Dermis microvascular lymphatic vessel endothelial cell (primary cell): ENCODE measurements at regions not wholly inside any gene's neighbourhood (a gene's known extent, or its start where the extent isn't known, plus 50 kb on each side); places are given as distances from the start of the nearest gene placed in this dataset.
"Not testable (repeated sequence)": the region's sequence is repeated elsewhere in the genome, so short reads cannot be mapped to it uniquely, and the experiment has no call there.

Source experiments
- DNase-seq, 2 donors: peaks; one replicate each; pipeline versions ENCODE4 v3.0.0 to v3.0.0-alpha.2; 2010; ENCODE audit warnings: low read depth in 2 of 2

DNA sequence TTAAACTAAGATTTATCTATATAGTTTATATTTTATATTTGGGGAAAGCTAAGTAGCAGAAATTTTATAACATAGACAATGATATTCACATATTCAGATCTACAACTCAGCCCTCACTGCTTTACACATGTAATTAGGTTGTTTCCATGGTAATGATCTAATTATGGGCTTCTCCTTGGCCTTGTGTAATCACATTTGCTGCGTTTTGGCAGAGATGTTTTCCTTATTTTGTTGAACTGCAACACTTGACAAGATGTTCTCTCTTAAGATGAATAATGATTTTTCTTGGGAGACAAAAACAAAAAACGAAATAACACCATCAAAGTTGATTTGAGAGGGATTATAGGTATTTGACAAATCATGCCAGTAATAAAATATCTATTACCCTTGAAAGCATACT, 635.6 kb upstream of the TBL1XR1 start:
- no peak for DNase-seq

DNA sequence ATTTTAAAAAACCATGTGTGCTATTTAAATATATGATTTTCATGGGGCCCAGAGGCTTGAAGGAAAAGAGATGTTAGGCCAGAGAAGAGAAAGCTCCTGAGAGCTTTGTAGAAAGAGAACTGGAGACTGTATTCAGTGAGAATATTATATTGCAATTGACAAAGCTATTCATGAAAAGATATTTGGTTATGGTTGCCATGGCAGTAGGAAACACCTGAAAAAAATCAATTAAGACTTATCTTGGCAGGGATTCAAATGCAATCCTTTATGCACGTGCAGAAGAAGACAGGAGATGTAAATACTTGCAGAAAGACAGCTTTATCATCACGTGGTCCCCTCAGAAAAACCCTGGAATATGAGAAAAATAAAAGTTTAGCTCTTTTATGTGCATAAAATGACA, 636.0 kb upstream of the TBL1XR1 start:
- peak; percentile 35 to 76 for DNase-seq

DNA sequence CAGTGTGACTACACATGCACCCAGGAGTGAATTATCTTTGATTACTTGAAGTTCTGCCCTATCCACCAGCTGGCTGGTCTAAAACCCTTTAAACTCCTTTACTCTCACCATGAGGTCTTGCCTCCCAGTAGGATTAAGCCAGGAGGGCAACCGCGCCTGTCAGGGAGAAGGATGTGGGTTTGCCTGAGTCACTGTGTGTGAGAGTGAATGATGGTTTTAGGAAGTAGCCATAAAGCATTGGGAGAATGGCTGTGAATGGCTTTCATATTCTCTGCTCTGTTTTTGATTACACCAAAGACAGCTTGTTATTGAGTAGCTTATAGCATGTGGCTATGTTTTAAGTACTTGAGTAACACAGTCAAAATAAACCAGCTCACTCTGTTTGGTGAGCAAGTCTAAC, 637.7 kb upstream of the TBL1XR1 start:
- peak in 1 of 2 donors; percentile 82 for DNase-seq

DNA sequence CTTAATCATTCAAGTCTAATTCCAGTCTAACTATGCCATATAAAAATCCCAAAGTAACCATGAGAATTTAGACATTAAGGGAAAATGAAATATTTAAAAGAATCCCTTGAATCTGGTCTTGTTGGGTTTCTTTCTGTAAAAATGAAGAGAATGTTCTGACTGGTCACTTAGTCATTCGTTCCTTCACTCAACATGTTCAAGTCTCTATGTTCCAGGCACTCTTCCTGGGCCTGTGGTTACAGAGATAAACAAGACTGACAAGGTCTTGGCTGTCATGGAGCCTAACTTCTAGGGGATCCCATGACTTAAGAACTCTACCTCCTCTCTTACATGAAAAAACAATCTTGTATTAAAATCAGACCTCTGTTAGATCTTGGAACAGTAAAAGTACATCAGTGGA, 638.6 kb upstream of the TBL1XR1 start:
- no peak for DNase-seq

DNA sequence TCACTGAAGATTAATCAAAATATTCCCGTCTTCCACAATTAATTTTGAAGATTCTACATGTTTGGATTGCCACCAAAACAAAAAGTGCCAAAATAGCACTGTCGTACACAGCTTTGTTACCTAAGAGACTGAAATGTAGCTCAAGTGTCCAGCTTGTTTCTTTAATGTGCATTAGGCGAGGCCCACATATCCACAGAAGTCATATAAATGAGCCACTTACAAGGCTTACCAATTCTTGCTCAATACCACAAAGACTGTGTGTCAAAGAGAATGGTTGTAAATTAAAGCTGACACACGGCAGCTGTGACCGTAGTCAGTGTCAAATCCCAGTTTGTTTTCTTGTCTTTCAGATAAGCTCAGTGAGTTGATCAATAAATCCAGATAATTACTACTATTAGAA, 639.4 kb upstream of the TBL1XR1 start:
- no peak for DNase-seq

DNA sequence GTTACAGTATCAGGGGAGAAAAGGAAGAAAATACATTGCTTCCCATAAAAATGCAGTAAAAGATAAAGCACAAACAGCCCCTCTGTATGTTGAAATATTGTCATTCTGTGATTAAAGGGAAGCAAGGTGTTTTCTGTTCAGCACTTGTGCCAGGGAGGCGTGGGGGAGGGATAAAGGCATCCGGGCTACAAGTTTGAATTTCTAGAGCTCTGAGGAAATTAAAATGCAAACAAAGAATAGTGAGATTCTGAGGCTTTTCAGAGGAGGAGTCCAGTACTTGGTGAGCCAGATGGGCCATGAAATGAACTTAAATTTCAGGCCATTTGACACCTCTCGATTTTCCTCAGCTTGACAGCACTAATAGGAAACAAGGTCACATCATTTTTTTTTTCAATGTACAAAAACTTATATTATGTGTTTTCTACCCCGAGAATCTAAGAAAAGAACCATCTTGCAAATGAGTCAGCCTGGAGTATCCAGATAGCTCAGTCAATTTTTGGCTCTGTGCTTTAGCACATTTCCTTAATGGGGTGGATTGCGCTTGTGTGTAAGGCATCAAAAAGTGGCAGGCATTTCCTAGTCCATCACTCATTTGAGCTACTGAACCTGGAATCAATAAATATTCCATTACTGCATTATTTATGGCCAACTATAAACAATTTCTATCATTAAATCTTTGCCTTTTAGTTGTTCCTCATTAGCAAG, 640.8 kb upstream of the TBL1XR1 start:
- no peak for DNase-seq

DNA sequence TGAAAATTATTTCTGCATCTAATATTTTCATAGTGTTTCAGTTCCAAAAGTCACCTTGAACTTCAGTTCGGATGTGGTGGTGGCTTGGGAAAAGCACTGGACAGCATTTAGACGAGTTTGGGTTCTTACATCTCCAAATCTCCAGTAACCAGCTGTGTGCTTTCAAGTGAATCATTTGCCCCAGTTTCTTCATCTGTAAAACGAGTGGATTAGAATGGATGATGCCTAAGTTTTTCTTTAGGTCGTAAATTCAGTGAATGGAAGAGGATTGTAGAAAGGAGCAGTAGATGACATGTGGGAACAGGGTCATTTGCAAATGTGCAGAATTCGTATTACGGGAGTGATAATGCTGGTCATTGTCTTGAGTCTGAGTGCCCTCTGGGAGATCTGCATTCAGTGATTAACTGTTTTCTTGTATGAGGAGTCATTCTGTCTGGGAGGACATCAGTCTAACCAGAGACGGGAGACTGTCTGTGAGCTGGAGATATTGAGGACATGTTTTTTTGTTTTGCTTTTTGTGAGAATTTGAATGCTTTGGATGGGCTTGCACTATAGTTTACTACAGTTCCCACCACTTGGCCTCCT, 641.6 kb upstream of the TBL1XR1 start:
- DNase-seq = no peak

DNA sequence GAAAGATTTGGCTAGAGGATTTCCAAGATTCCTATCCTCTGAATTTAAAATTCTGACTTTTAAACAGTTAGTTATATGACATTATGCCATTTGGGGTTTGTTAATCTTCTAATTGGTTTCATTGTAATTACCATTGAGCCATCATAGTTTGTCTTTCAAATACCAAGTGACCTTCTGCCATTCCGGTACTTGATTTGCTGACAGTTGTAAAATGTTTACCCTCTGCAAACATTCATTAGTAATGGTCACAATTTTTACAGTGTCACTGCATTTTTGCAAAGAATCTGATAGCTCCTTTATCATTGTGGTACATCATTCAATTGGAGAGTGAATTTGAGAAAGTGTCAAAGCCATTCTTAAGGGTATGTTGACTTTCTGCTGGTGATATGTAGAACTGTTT, 645.0 kb upstream of the TBL1XR1 start:
- no peak for DNase-seq

DNA sequence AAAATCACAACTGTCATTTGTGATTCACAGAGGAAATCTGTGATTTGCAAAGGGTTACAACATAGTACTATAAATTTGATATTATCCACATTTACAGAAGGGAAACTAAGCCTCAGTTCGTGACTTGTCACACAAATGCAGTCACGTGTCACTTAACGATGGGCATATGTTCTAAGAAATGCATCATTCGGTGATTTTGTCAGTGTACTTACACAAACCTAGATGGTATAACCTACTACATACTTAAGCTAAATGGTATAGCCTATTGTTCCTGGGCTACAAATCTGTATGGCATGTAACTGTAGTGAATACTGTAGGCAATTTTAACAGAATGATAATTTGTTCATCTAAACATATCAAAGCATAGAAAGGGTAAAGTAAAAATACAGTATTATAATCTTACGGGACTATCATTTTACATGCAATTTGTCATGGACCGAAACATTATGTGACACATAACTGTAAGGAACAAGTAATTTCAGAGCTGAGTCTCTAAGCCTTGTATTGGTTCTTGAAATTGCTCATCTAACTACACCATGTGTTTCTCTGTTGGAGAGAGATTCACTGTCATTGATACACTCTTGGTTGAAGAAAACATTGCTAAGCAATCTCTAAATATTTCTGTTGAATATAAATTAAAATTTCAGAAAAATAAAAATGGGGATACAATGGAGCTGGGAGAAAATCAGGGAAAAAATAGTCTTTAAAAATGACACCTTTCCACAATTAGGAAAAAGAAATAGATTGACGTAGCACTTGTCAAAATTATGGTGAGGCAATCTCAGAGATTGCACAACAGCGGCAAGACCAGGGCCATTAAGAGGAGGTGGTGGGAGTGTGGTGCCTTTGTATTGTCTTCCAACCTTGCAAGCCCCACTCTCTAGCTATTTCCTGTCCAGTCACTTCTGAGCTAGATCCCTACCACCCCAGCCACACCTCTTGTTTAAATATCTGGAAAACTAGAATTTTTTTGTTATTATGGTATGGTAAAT, 645.8 kb upstream of the TBL1XR1 start:
- no peak for DNase-seq

DNA sequence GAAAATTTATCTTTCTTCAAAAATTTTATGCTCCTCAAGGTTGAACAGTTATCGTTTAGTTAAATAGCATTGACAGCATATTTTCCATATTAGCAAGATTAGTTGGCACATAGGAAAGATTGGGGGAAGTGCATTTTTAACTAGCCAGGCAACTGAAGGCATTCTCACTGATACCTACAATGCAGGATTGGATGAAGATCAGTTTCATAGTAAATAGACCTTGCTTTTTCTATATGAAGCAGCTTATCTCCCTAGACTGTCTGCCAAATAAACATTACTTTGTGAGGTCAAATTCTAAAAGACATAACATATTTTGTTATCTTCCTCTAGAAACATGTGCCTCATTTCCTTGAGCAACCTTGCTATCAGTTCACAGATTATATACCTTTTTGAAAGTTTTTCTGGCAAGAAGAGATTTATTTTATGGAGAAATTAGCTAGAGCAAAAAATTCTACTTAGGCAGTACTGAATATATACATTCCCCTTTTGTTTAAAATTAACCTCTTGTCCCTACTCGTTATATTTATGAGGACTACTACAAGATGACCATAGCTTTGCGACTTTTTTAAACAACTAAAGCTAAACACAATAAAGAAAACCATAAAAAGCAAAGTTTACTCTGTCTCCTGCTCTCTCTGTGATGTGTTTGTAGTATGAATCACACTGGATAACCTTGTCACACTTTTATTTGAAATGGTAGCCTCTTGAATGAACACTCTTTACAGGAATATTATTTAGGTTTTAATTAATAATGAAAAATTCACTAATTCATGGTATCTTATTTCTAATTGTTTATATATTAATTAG, 654.9 kb upstream of the TBL1XR1 start:
- peak in 1 of 2 donors; percentile 14 for DNase-seq

DNA sequence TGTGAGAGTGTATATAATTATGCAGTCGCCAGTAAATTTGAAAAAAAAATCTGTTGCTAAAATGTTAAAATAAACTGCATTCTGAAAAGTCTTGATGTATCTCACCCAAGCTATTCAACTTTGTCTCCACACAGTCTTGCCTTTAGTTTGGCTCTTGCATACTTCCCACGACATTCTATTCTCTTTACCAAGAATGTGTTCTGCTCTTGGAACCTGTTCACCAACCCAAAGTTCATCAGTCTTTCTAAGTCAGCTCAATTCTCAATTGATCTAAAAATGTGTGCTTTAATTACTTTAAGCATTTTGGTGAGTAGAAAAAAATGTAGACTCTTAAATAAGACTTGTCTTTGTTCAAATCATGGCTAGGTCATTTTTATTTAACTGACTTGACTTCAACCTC, 657.7 kb upstream of the TBL1XR1 start:
- DNase-seq = no peak

DNA sequence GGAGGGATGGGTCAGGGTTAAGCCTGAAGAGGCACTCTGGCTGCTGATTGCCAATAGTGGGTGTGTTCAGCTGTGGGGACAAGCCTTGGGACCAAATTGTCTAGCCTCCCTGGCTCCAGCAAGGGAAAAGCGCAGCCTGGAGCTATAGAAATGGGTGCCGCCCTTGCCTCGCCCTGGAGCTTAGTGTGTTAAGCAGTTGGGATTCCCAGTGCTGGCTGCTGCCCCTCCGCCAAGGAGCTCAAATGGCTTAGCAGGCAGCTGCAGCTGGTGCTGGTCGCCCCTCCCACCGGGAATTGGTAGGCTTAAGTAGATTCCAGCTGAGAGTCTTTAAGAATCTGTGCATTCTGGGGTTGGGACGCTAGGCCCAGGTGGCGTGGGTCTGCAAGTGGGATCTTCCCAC, 662.9 kb upstream of the TBL1XR1 start:
- no peak for DNase-seq

DNA sequence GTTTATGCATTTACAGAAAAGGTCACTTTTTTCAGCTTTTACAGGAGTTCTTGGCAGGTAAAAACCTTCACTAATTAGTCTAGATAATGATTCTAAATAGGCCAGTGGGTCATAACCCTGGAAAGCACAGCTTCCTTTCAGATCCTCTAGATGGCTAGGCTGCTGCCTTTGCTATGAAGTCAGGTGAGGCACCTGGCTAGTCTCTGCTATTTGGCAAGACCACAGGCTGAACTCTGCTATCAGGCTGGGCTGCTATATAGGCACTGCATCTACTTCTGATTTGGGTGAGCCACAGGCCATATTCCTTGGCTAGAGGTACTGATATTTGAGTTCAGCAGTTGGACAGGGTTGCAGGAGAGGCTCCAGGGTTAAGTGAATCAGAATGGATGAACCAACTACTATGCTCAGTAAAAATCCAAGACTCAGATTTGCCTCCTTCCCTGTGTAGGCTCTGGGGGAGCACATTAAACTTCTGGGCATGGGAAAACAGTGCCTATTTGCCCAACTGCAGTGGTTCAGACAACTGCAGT, 665.7 kb upstream of the TBL1XR1 start:
- no peak for DNase-seq

DNA sequence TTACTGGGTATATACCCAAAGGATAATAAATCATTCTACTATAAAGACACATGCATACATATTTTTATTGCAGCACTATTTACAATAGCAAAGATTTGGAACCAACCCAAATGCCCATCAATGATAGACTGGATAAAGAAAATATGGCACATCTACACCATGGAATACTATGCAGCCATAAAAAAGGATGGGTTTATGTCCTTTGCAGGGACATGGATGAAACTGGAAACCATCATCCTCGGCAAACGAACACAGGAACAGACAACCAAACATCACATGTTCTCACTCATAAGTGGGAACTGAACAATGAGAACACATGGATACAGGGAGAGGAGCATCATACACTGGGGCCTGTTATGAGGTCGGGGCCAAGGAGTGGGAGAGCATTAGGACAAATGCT, 665.0 kb upstream of the KCNMB2 start:
- not testable (repeated sequence) for DNase-seq

DNA sequence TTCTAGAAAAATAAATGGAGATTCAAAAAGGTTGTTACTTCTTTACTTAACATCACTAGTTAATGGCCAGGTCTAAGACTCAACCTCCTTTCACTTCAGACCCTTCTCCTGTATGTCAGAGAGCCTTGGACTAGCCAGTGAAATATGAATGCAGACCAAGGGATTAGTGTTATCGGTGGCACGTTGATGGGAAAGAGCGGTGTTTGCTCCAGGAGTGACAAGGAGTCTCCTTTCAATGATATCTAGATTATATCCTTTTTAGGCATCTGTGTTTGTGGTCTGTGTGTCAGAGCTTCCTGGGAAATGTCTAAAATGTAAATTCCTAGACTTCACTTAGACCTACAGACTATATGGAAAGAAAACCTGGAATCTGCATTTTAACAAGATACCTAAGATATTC, 658.0 kb upstream of the KCNMB2 start:
- DNase-seq = no peak

DNA sequence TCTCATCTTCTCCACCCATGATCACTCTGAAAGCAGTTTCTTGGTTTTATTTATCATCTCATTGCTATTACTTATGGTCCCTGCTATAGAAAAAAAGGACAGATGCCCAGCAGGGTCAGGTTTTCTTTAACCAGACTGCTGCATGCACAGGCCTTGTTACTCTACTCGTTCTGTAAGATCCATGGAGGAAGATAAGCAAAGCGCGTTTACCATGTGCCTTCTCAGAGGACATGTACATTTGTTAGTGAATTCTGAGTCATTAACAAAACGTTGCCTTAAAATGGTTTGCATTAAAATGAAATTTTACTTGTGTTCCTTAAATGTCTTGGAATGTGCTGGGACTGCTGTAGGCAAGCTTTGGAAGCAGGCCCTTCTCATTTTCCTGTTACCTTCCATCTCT, 657.3 kb upstream of the KCNMB2 start:
- no peak for DNase-seq

DNA sequence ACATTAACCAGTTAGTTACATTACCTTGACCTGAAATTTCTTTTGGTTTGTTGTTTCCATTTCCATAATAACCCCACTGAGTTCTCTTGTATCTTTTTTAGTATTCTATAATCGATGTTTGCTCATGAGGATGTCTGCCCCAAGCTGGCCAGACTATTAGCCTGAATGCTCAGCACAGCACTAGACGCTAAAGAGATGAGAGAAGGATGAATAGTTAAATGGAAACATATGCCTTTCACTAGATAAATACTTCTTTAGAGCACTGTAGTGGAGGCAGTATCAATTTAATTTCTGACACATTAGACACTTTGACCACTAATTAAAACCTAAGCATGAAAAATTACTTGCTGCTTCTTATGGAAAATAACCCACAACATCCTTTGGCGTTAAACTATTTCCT, 654.9 kb upstream of the KCNMB2 start:
- DNase-seq = no peak

DNA sequence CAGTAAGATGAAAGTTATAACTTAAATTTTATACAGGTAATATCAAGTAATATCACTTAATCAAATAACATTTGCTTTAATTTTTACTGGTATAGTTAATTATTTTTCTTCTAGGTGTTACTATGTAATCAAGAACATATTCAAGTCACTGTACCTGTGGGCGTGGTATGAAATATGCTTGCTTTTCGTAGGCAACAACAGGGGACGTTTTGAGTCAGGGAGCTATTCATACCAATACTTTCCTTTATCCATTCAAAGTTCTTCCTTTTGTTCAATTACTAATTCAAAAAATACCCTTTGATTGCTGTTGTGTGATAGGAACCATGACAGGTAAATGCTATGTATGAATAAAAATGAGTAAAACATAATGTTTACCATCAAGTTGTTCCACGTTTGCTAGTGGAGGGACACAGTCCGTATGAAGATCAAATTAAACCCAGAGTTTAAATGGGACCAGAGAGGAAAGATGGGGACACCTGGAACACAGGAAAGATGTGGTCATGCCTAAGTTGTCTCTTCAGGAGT, 654.0 kb upstream of the KCNMB2 start:
- no peak for DNase-seq

DNA sequence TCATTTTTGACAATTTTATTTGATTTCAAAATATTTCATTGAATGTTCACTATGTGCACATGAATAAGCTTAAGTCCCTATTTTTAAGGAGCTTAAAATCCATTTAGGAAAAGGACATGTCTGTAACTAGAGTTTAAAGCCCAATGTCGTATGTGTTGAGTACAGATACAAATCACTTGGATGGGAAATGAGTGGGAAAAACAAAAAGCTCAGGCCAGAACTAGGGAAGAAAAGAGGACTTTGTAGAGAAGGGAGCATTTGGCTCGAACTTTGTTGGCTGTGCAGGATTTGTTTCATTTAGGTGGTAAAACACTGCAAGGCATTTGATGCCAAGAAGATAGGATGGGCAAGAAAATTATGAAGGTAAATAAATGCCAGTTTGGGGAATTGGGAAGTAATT, 653.1 kb upstream of the KCNMB2 start:
- DNase-seq = no peak

DNA sequence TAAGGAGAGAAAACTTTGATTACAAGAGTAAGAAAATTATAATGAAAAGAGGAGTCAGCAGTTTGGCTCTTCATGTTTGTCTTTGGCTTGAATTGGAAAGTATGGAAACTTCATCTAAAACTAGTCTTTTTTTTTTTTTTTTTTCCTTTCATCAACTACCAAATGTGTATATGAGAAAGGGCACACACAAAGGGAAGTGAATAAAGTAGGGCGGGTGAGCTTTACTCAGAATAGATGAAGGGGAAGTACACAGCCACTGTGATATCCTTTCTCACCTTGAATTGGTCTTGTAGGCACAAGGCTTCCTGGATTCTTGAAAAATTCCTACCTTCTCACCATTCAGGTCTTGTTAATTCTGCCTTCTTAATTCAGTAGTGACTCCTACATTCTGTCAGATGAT, 652.3 kb upstream of the KCNMB2 start:
- DNase-seq = no peak

DNA sequence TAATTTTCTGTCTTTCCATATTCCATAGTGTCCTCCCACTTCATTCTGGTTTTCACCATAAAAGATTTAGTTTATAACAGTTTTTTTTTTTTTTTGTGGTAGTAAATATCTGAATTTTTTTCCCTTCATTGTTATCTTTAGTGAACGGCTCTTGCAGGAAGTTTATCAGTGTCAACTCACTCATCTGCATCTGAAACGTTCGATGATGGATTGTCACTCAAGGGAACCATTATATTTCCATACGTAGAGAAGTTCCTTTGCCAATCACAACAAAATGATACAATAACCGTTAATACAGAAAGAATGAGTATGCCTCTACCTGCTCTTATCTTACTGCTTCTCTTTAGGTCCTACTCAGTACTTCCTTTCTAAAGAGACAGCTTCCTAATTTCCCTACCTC, 651.2 kb upstream of the KCNMB2 start:
- peak in 1 of 2 donors; percentile 37 for DNase-seq
